ENCODE measurements at regions not wholly inside any gene's neighbourhood (a gene's known extent, or its start where the extent isn't known, plus 50 kb on each side); places are given as distances from the start of the nearest gene placed in this dataset.
A peak's percentile ranks its signal among the peaks of the same experiment; 100 is the strongest.

DNA sequence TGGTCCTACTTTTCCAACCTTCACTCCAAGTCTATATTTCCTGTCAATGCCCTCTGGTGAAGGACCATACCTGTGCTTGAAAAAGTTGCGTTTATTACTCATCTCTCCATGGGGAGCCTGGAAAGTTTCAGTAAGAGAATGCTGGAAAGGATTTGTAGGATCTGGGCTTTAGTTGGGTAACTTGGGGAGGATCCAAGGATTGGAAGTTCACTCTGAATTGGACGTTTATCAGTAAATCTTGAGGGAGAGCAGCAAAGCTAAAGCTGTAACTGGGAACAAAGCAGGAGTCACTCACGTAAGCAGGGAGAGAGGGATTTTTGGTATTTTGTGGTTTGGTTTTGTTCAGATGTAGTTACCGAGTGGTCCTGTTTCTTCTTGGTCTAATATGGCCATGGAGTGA, 51.4 kb upstream of the NPVF start:
- DNase-seq (ENCODE audit: low spot score) = no peak

DNA sequence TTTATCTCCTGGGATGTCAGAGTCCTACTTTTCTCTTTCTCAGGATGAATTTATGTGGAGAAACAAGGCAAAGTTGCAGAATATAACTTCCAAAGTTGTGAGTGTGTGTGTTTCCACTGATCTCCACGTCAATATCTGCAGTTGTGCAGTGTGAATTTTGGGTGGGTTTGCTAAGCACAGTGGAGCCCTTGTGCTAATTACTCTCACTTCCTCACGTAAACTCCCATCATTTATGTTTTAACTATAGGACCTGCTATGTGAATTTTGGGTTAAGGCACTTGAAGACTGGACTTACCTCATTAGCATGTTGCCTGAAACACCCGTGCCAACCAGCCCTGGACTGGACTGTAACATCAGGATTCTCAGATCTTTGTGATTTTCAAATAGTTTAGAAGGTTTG, 51.9 kb upstream of the NPVF start:
- DNase-seq (ENCODE audit: low spot score) = no peak

DNA sequence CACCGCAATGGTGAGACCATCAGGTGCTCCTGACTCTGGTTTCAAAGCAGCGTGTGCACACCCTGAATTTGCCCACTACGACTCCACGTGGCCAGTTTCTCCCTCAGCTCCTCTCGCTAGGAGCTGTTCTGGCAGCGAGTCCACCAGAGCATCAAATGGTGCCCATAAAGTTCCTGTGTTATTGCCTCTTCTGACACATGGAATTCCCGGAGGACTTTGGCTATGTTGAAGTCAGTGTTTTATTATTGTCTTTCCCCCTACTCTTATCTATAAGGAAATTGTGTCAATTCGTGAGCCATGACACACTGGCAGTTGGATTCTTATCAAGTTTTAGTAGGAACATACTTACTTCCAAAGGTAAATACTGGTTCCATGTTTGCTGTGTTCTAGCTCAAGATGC, 53.9 kb upstream of the NPVF start:
- DNase-seq (ENCODE audit: low spot score) = no peak

DNA sequence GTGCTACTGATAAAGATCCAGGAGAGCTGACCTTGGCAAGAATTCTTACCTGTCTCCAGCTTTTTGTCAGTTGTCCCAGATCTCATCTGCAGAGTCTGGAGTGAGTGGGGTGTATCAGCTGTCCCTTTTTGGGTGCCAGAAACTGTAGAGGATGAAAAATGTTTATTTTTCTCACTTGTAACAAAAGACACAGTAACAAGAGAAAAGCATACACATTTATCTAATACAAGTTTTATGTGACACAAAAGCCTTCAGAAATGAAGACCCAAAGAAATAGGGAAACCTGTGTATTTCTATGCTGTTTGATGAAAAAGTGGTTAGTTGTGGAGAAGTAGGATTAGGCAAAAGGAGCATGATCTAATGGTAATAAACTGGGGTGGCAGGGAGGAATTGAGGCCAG, 58.5 kb upstream of the NPVF start:
- no peak for DNase-seq (ENCODE audit: low spot score)

DNA sequence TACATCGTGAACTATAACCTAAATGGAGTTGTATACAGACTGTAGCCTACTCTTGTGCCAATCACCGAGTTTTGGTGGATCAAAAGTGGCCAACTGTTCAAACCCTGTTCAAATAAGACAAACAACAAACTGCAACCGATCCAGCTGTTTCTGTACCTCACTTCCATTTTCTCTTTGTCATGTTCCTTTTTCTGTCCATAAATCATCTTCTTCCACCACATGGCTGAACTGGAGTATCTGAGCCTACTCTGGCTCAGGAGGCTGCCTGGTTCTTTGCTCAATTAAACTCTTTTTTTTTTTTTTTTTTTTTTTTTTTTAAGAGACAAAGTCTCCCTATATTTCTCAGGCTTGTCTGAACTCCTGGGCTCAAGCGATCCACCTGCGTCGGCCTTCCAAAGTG, 59.0 kb upstream of the NPVF start:
- DNase-seq (ENCODE audit: low spot score) = no peak

DNA sequence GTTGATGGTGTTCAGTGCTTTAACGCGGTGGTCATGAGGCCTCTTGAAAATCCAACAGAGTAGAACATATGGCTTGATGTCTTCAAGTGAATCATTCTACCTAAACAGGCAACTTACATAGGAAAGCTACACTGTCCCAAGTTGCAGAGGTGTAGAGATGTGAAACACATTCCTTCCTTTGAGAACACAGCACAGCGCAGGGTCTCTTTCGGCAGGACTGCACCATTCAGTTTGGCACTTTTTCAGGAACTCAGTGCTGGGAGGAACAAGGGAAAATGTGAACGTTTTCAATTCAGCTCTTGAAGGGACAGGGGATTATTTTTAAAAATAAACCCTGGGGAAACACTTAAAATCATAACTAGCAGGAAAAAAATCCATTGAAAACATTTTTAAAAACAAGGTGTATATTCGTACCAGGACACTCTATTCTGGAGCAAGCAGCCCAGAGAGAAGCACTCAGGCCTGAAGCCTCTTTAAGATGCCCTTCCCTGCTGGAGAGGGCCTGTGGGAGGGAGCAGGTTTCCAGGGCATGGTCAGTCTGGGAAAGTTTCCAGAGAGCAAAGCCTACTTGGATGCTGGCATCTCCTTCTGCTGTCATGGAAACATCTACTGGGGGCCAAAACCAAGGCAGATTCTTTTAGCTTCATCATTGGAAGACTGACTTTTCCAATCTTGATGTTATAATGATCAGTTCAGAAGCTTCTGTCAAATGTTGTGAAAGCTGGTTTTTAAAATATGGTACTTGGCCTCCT, 60.4 kb upstream of the NPVF start:
- DNase-seq (ENCODE audit: low spot score) = peak; percentile 63

DNA sequence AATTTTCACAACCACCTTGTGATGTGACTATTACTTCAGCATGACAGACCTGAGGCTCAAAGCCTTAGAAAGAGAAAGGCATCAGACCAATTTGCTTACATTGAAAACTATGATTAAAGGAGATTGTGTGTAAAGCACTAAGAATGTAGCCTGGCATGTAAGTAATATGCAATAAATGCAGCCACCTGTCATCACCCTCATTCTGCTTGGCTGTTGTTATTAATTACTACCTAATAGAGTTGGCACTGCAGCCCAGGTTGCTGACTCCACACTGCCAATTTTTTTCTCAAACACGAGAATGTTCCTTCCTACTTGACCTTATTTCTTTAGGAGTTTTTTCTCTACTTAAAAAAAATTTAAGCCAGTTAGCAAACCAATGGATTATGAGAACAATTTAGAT, 61.2 kb upstream of the NPVF start:
- no peak for DNase-seq (ENCODE audit: low spot score)

DNA sequence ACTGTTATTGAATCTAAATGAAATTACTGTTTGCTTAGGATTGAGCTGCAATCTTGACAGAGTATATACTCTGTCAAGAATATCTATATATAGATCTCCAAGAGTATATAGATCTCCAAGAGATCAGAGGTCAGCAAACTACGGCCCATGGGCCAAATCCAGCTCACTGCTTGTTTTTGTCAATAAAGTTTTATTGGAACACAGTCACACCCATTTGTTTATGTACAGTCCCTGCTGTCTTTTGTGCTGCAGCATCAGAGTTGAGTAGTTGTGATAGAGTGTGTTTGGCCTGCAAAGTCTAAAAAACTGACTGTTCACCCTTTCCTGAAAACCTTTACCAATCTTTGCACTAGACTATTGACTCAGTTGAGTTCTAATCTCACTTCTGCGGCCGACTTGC, 66.3 kb upstream of the NPVF start:
- DNase-seq (ENCODE audit: low spot score) = no peak

DNA sequence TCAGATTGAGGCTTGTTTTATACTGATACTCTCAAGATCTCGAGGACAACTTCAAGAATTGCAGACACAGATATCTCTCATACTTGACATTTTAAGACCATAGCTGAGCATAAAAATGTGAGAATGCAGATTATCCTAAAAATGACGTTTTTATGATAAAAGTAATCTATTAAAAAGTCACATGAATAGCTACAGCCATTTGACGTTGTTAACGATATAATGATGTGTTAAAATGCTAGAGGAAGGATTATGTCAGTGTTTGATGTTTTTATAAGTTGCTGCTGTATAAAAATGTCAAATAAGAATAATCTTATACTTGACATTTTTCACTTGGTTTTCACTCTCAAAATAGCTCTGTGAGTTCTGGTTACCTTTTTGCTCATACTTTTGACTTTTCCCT, 67.1 kb upstream of the NPVF start:
- no peak for DNase-seq (ENCODE audit: low spot score)

DNA sequence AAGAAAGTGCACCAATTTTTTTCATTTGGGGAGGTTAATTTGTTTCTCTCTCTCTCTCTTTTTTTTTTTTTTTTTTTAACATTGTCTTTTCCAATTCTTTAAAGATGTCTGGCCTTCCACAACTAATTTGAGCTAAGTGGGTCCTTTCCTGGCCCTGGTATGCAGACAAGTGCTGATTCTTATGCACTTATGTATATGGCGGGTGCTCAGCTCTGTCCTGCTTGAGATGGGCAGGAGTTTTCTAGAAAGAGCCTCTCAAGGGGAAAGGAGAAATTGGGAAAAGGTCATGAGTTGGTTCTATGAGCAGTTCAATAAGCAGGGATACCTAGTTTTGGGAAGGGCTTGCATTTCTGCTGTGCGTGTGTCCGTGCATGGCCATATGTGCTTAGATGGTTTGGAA, 67.8 kb upstream of the NPVF start:
- no peak for DNase-seq (ENCODE audit: low spot score)

DNA sequence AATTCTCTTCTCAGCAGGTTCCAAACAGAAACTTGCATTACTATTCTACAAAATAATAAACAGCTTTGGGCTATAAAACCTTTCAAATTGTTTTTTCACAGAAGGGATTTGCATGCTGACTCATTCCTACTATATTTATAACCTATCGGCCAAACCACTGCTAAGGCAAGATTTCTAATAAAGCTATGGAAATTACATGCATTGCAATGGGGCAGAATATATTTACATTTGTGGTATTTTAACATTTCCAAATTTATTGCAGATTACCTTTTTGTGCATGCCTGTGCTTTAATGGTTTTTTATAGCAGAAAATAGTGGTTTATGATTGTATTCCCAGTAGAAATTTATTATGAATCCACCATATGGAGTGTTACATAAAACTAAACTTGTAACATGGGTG, 69.0 kb upstream of the NPVF start:
- DNase-seq (ENCODE audit: low spot score) = no peak

DNA sequence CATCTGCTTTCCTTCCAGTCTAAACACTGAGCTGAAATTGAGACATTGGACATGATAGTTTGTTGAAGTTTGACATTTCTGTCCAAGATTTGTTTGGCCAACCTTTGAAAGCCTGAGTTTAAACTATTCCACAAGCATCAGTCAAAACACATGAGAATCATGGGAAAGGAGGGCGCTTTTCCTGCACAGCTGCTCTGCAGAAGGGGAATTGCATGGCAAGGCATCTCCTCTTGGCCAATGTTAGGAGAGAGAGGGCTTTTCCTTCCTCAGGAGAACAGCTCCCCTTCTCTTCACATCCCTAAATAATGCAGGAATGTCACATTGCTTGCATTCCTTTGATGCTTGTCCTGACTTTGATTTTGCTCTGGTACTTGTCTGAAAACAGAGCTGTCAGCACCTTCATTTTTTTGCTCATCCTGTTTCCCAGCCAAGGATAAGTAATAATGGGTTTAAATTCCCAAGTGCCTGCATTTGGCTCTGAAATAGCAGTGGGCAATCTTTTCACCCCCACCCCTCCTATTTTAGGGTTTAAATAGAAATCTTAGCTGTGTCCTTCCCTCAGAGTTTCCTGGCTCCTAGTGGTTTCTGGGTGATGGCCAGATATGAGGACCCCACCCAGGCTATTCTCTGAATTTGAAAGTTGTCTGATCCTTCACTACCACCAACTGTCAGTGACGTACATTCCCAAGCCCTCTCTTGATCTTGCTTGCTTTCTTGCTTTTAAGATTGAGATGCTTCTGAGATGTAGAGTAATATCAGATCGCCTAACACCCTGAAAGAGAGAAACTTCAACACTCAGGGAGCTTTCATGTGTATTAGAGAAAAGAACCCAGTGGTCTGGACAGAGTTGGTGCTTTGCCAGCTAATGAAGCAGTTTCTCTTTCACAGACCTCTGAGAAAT, 75.2 kb upstream of the NPVF start:
- DNase-seq (ENCODE audit: low spot score) = no peak

DNA sequence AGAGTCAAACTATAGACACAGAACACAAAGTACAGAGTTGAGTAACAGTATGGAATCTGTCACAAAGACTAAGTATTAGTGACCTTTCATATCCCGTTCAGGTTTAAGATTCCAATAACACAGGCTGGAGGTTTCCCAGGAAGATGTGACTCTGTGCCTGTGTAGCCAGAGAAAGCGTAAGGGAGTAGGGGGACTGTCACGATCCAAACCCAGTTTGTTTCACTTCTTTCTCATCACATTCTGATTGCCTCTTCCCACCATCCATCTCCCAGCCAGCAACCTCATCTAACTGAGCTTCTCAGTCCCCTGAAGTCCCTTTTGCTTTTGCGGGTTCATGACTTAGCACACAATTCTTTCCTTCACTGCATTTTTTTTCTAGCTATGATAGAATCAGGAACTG, 76.4 kb upstream of the NPVF start:
- no peak for DNase-seq (ENCODE audit: low spot score)

DNA sequence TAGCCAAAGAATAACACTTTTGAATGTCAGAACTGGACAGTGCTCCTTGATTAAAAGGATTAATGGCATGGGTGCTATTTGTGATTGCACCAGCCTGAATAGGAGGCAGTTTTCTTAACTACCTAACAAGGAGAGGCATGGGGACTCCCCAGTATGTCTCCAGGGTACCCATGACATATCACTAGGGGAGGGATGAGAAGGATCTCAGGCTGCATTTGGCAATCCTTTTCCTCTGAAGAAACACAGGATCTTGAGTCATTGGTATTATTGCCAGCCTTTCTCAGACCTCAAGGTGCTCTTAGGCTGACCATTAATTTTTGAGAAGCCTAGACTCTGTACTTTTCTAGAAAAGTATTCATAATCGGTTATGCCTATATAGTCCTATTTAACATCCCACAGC, 77.5 kb upstream of the NPVF start:
- DNase-seq (ENCODE audit: low spot score) = no peak

DNA sequence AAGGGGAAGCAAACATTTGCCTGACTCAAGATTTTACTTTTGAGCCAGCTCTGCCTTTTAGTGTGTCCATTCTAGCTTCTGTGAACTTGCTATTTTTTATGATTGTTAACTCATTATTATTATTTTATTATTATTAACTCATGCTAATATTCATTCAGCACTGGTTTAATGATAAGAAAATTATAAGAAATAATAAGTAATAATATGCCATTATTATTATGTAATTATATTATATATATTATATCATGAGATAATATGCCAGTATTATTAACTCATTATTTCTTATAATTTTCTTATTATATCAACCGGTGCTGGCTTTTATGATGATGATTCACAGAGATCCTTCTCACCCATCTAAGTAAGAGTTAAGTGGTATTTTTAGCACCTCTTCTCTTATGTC, 79.3 kb upstream of the NPVF start:
- no peak for DNase-seq (ENCODE audit: low spot score)

DNA sequence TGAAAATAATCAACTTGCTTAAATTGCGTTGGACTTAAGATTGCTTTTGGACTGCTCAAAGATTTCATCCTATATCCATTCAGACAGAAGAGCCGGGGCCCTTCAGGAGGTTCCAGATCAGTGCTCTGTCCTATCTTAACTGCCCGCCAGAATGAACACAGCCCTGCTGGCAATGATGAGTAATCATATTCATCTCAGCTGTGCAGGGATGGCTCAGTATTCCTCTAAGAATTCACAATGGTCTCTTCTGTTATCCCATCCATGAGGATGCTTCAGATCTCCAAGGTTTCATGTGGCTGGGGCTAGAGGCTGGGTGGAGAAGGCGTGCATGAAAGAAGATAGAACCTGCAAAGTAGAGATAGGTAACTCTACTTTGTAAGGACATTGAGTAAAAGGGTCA, 80.0 kb upstream of the NPVF start:
- peak; percentile 50 for DNase-seq (ENCODE audit: low spot score)

DNA sequence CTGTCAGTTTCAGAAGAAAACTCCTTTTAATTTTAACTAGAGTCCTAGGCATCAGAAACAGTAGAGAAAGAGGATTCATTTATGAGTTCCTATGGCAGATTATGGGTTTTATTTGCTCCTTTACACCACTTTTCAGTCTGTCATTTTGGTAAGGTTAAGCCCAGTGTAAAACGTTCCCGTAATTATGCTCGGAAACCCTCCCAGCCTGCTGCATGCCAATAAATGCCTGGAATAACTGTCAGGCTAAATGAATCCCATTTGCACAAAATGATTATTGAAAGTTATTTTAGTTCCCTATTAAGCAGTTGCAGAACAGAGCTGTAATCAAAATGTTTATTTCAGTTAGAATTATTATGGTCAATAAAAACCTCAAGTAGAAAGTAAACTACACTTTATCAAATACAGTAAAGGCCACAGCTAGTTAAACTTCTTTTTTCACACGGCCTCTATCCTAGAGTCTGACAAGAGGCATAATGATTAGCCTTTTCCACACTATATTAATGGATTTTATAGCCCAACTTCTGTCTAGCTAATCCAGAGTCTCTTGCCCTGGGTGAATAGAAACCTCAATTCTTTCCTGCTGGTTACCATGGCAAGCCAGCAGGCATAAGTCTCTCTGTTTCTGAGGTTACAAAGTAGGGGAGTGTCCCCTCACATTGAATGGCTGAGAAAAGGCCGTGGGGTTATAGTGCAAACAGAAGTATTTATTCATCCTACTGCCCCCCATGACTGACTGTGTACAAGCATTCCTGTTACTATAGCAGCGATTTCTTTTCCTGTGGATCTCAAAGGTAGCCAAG, 80.8 kb upstream of the NPVF start:
- no peak for DNase-seq (ENCODE audit: low spot score)

DNA sequence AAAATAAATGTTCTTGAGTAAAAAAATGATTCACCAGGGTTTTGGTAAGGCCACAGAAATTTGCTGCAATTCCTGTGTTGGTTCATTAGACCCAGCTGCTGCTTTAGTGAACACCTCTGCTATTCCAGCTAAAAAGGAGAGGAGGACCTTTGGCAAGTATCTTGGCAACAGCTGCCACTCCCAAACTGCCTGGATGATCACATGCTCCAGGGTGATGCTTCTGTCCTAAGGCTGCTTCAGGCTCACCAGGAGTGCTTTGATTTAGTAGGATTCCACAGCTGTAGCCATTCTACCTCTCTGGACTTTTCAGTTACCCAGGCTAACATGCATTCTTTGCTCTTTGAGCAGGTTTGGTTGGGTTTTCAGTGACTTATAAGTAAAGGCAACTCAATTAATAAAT, 82.6 kb upstream of the NPVF start:
- no peak for DNase-seq (ENCODE audit: low spot score)

DNA sequence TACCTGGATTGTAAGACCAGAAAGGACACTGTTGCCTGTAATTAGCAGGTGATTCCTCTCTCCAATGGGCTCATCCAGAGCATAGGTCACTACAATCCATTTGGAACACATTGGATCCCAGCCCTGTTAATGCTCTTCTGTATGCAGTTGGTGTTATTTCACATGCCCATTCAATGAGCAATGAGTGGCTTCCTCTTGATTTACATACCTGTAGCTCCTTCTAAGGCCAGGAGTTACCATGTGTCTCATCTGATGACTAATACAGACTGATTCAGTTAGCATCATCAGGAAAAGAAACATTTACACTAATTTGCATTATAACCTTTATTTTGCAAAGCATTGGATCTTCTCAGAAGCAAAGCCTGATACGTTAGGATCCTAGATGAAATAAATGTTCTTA, 83.1 kb upstream of the NPVF start:
- DNase-seq (ENCODE audit: low spot score) = no peak

DNA sequence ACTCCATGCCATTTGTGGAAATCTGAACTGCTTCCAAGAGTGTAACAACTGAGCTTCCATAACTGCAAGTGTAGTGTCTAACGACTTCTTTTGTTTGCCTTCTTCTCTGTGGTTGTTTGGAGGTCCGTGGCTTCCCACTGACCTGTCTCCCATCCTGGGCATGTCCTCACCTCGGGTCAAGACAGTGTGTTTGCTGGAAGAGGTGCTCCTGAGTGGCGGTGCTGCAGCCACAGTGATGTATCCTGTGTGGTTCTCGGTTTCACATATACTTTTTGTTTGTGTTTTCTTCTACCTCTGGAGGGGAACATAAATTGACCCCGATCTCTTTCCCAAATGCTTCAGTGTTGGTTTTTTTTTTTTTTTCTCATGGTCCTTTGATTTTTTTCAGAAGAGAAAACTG, 84.7 kb upstream of the NPVF start:
- no peak for DNase-seq (ENCODE audit: low spot score)

DNA sequence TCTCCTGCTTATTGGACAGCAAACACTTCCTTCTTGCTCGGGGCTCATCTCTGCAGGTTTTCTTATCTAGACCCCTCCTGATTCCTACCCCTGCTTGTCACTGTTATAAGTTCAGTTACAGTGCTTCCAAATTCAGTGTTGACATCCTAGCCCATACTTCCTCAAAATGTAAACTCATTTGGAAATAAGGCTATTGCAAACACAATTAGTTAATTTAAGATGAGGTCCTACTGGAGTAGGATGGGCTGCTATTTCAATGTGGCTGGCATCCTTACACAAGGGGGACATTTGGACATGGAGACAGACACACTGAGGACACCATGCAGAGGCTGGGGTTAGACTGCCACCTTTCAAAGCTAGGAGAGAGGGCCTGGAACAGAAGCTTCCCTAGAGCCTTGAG, 85.2 kb upstream of the NPVF start:
- no peak for DNase-seq (ENCODE audit: low spot score)

DNA sequence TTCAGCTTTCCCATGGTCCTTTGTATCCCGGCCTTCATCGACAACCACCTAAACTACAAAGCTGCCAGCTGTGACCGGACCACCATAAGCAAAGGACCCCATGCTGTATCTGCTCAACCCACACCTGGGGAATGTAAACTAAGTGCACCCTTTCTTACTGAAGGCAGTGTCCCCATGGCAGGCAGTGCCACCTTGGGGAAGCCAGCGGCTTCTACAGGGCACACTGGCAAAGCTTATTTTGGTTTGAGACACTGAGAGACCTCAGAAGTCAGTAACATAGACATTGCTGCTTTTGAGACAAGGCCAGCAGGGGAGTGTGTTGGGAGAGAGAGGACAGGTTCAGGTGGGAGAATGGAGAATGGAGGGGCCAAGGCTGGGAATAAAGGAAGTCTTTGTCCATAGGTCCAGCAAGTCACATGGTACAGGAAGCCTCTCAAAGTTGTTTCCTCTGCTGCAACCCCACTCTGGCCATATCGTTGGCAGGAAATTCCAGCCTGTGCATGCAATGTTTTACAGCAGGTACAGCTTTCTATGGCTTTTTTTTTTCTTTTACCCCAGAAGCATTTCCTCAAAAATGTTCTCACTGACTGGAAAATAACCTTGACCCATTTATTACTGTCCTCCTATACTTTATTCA, 85.9 kb upstream of the NPVF start:
- DNase-seq (ENCODE audit: low spot score) = no peak
